AG10803 (cell line): ENCODE measurements at regions not wholly inside any gene's neighbourhood (a gene's known extent, or its start where the extent isn't known, plus 50 kb on each side); places are given as distances from the start of the nearest gene placed in this dataset.
"Not testable (repeated sequence)": the region's sequence is repeated elsewhere in the genome, so short reads cannot be mapped to it uniquely, and the experiment has no call there.

Experiments
- DNase-seq: peaks from one replicate; pipeline ENCODE4 v3.0.0; 2010; ENCODE audit warnings: low read depth
- H3K4me3 ChIP-seq: 2 replicates; pipeline ENCODE4 v1.5.1; 2011; ENCODE audit warnings: mild to moderate bottlenecking, low read length, control low read depth
- CTCF ChIP-seq: conservative IDR thresholded peaks from 2 replicates; pipeline ENCODE4 v1.5.1; 2011; ENCODE audit warnings: mild to moderate bottlenecking, low read length, control low read depth, inconsistent platforms

DNA sequence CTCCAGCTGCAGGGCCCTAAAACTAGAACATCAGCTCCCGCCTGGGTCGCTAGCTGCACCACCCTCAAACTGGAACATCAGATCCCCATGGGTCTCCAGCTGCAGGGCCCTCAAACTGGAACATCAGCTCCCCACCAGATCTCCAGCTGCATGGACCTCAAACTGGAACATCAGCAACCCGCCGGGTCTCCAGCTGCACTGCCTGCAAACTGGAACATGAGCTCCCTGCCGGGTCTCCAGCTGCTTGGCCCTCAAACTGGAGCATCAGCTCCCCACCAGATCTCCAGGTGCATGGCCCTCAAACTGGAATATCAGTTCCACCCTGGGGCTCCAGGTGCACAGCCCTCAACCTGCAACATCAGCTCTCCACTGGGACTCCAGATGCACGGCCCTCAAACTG is 82.7 kb downstream of the TFRC start:
- not testable (repeated sequence) for H3K4me3 ChIP-seq, DNase-seq

GRCh38 chr3:195996314-195996713 is 85.6 kb downstream of the TFRC start:
- not testable (repeated sequence) for H3K4me3 ChIP-seq, DNase-seq

GRCh38 chr3:195994343-195994742 is 86.0 kb upstream of the TNK2 start:
- H3K4me3 ChIP-seq = not testable (repeated sequence)
- TF ChIP-seq CTCF = peak; percentile 18; the same call in 1 of the 2 replicates
- DNase-seq = peak; percentile 7

- DNase-seq = not testable (repeated sequence)
These were observed 85.3 kb upstream of the TNK2 start for GRCh38 chr3:195993671-195994070.

GRCh38 chr3:195992956-195993595 is 84.7 kb upstream of the TNK2 start:
- DNase-seq, H3K4me3 ChIP-seq: not testable (repeated sequence)

More at GRCh38 chr3:195993671-195994070, 85.3 kb upstream of the TNK2 start:
- not testable (repeated sequence) for H3K4me3 ChIP-seq

- DNase-seq, H3K4me3 ChIP-seq: not testable (repeated sequence)
These were observed 83.6 kb upstream of the TNK2 start for GRCh38 chr3:195991986-195992385.

- H3K4me3 ChIP-seq, DNase-seq: not testable (repeated sequence)
These were observed 82.9 kb upstream of the TNK2 start for GRCh38 chr3:195991243-195991642.

DNA sequence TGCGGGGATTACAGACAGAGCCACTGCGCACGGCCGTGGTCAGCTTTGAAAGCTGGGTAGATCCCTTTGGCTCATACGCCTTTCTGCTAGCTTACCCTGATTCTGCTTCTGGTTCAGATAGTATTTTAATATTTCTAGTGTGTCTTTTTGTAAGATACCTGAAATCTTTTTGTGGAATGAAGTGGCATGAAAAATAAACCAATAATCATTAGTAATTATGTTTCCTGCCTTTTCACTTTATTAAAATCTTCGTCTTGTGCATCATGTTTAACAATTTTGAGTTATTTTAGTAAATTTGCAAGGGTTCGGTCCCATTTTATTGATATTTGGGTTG is 82.5 kb upstream of the TNK2 start:
- not testable (repeated sequence) for DNase-seq
- peak overlapping the region; percentile 70 for H3K4me3 ChIP-seq

DNA sequence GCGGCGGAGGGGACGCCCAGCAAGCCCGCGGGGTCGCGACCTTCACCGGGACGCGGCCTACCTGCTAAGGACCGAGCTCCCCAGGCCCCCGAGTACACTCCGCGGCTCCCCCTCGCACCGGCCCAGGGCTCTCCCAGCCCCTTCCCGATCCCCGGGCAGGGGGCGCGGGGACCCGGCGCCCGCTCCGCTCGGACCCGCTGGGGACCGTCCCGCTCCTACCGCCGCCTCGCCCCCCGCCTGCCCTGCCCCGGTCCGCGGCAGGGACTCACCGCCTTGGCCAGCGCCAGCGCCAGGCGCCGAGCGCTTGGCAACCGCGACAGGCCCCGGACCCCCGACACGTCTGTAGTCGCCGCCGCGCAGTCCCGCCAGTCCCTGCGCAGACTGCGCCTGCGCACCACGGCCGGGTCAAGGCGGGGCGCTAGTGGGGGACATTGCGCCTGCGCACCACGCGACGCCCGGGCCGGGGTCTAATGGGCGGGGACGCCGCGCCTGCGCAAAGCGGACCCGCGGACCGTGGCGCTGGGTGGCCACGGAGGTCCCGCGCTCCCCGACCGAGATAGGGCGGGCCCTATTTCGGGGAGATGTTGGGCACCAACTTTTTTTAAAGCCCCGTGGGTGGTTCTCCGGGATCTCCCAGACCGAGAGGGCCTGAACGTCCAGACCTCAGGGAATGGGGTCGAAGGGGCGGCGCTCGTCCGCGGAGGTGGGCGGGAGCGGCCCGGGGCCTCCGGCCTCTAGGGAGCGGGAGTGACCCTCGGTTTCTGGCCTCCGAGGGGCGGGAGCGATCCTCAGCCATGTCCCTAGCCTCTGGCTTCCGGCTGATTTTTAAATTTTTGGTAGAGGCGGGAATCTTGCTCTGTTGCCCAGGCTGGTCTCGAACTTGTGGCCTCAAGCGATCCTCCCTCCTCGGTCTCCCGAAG is 81.8 kb upstream of the TNK2 start:
- DNase-seq = peak; percentile 67
- H3K4me3 ChIP-seq = peak overlapping the region; percentile 70

- peak; percentile 12 for DNase-seq
These were observed 81.0 kb upstream of the TNK2 start for GRCh38 chr3:195989197-195989920.

GRCh38 chr3:195988764-195989163 is 80.4 kb upstream of the TNK2 start:
- not testable (repeated sequence) for DNase-seq, H3K4me3 ChIP-seq

More at GRCh38 chr3:195989197-195989920, 81.0 kb upstream of the TNK2 start:
- peak overlapping the region; percentile 56 for H3K4me3 ChIP-seq

DNA sequence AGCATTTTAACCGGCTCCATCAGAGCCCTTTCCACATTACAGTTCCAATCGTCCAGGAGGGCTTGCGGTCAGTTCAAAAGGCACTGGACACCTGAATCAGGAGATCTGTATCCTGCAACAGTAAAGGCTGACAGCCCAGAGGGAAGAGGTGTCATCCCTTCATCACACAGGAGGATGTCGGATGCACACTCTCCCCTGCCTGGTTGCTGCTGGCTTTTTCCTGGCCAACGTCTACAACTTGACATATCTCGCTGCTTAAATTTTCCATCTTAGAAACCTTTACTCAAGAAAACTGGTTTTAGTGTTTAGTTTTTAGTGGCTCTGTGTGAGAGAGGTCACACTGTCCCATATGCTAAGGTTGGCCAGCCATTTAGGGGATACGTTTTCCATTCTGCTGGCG is 78.7 kb upstream of the TNK2 start:
- not testable (repeated sequence) for H3K4me3 ChIP-seq

GRCh38 chr3:195986576-195986975 is 78.2 kb upstream of the TNK2 start:
- H3K4me3 ChIP-seq, DNase-seq: not testable (repeated sequence)

More for the DNA sequence above, 78.7 kb upstream of the TNK2 start:
- DNase-seq = not testable (repeated sequence)

DNA sequence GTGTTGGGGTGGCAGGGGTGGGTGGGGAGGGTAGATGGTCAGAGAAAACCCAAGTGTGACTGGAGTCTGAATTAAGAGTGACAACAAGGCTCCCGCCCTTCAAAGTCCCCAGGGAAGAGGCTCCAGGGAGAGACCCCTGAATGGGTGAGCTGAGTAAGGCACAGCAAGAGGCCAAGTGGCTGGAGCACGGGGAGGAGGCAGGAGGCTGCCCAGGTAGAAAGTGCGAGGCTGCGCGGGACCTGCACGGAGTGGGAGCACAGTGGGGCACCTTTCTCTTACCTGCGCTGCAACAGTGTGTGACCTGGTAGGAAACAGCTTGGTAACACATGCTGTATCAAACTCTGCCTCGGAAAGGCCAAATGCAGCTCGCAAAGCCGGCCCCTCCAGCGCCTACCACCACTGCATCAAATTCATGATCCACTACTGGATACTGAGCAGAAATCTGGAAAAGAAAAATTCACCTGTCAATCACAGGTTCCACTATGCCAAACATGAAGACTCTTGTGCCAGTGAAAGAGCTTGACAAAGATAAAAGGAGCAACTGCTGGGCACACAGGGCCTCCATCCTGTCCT is 77.1 kb upstream of the TNK2 start:
- not testable (repeated sequence) for DNase-seq, H3K4me3 ChIP-seq

DNA sequence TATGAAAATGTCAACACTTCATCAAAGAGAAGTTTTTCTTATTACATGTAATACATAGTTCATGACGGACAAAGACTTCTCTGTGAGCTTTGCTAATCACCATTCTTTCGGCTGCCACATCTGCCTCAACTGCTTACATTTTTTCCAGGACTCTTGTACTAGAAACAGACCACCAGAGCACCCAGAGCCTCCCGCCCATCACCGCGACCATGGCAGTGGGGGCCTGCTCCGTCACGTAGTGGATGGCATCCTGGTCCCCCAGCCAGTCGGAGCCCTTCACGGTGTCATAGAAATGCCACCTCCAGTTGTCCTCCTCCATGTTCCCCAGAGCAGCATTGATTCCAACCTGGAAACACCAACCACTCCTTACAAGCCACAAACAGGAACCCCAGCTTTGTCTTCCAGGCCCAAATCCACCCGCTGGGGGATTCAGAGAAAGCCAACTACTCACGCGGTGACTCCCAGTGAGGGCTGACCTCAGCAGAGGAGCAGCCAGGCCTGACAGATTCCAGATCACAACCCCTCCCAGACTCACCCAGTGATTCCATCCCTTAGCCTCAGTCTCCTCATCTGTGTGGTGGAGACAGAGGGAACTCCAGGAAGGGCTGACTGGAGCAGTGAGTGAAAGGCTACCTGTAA is 76.2 kb upstream of the TNK2 start:
- H3K4me3 ChIP-seq, DNase-seq: not testable (repeated sequence)

DNA sequence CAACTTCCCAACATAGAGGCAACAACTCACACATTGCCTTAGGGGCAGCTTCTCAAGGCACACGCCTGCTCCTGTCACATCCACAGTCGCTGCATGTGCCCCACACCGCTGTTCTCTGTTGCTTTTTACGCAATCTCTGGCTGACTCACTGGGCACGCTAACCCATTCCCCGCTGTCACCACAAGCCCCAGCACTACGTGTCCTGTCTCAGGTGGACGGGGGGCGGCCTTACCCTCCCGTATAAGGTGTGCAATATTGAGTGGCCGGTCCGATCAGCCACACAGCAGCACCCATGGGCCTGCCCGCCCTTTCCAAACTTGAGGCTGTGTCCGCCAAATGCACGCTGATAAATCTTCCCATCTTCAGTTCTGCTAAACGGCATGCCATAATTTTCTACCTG is 75.5 kb upstream of the TNK2 start:
- not testable (repeated sequence) for DNase-seq, H3K4me3 ChIP-seq

DNA sequence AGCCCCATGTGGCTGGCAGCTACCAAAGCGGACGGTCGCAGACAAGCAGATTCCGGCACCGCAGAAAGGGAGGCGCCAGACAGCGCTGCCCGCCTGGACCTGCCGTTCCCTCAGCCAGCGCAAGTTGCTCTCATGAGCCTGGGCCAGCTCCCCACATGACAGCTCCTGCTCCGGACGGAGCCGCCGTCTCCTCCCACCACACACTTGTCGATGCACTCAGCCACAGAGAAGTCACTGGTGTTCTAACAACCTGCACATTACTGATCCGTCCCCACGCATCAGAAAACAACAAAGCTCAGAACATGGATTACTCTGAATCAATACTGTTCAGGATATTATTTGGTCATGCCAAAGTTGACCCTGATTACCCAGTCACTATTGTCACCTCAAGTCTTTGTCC is 74.4 kb upstream of the TNK2 start:
- not testable (repeated sequence) for DNase-seq

GRCh38 chr3:195981778-195982177 is 73.4 kb upstream of the TNK2 start:
- H3K4me3 ChIP-seq, DNase-seq: not testable (repeated sequence)

More for the DNA sequence above, 74.4 kb upstream of the TNK2 start:
- H3K4me3 ChIP-seq = not testable (repeated sequence)
